MM.1S (cell line): ENCODE measurements at regions not wholly inside any gene's neighbourhood (a gene's known extent, or its start where the extent isn't known, plus 50 kb on each side); places are given as distances from the start of the nearest gene placed in this dataset.

Source experiments
- EZH2 ChIP-seq: fragments of 300-600 bp; sonication (generic); optimal IDR thresholded peaks from 2 replicates; pipeline ENCODE3; 2017; ENCODE audit warnings: low read depth, mild to moderate bottlenecking, antibody characterized with exemption, low read length, mixed read lengths
- EZH2phosphoT487 ChIP-seq: fragments of 300-600 bp; sonication (generic); IDR thresholded peaks from 2 replicates; pipeline ENCODE4 v1.6.1; 2018; ENCODE audit warnings: antibody characterized with exemption, low read length
- TF ChIP-seq, protein P1 (sequence below): fragments of 300-600 bp; sonication (generic); IDR thresholded peaks from 2 replicates; pipeline ENCODE4 v1.5.1; 2016; ENCODE audit warnings: antibody characterized with exemption, low read length, mixed read lengths

- TF ChIP-seq, protein P1, sequence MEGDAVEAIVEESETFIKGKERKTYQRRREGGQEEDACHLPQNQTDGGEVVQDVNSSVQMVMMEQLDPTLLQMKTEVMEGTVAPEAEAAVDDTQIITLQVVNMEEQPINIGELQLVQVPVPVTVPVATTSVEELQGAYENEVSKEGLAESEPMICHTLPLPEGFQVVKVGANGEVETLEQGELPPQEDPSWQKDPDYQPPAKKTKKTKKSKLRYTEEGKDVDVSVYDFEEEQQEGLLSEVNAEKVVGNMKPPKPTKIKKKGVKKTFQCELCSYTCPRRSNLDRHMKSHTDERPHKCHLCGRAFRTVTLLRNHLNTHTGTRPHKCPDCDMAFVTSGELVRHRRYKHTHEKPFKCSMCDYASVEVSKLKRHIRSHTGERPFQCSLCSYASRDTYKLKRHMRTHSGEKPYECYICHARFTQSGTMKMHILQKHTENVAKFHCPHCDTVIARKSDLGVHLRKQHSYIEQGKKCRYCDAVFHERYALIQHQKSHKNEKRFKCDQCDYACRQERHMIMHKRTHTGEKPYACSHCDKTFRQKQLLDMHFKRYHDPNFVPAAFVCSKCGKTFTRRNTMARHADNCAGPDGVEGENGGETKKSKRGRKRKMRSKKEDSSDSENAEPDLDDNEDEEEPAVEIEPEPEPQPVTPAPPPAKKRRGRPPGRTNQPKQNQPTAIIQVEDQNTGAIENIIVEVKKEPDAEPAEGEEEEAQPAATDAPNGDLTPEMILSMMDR: no peak
- no peak for TF ChIP-seq EZH2
- no peak for TF ChIP-seq EZH2phosphoT487
Observed at GRCh38 chr20:59482351-59483187, 121.8 kb upstream of the PHACTR3 start.
